ENCODE measurements at regions not wholly inside any gene's neighbourhood (a gene's known extent, or its start where the extent isn't known, plus 50 kb on each side); places are given as distances from the start of the nearest gene placed in this dataset.

DNA sequence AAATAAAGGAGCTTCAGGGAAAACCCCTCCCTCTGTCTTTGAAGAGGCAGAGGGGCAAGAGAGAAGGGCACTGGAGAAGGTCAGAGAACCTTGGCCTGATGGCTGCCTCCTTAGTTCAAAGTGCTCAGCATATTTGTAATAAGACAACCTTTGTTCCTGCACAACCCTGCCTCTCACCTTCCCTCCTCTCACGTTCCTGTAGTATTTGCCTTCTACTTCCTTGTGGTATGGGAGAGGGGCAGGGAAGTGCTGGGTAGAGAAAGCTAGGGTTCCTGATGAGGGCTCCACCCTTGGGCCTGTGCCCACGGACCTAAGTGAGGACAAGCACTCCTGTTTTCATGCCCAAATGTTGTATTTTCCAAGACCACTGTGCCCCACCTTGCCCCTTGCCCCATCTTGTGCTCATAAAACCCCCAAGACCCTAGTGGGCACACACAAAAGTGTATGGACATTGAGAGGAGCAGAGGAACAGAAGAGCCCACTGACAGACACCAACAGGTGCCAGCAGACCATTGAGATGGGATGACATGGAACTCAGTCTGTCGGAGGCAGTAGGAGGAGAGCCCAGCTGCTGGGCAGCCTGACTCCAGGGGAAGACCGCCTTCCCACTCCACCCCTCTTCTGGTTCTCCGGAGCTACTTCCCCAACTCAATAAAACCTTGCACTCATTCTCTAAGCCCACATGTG, 261.5 kb upstream of the CCDC196 start:
- no peak overlapping the region for H2AFZ ChIP-seq (ENCODE audit: control insufficient read depth, low read depth, low read length)
- intact Hi-C loops (cut with micrococcal nuclease; ENCODE audit: unreplicated experiment): no loop called here
- no peaks in the 10 kb centered on the region for H3K4me1 ChIP-seq (ENCODE audit: control insufficient read depth, insufficient read depth, low read length)
- H3K79me2 ChIP-seq (ENCODE audit: control insufficient read depth, insufficient read depth, low read length): no peaks in the 10 kb centered on the region
- H3K9ac ChIP-seq (ENCODE audit: control insufficient read depth, insufficient read depth, low read length): no peak overlapping the region
- H3K27me3 ChIP-seq (replicated peaks in 1 of 2; ENCODE audit: control insufficient read depth in 2 of 2, insufficient read depth in 2 of 2, low read length in 1 of 2): no peaks in the 10 kb centered on the region
- RAD21 ChIA-PET (ENCODE audit: unreplicated experiment): no interaction called here
- no peaks in the 10 kb centered on the region for H4K20me1 ChIP-seq (ENCODE audit: control insufficient read depth, insufficient read depth)
- no peak overlapping the region for H3K4me3 ChIP-seq
- no peak for FAIRE-seq
- no peak for ATAC-seq
- CTCF ChIA-PET: no interaction called here
- POLR2A ChIA-PET: no interaction called here
- H3K9me3 ChIP-seq (replicated peaks; ENCODE audit: control insufficient read depth, insufficient read depth, low read length): no peaks in the 10 kb centered on the region
- DNase-seq (ENCODE audit: low read depth, low spot score): no peak
- H3K27ac ChIP-seq (ENCODE audit: control insufficient read depth, insufficient read depth): no peak overlapping the region
- no peak overlapping the region for H3K4me2 ChIP-seq (ENCODE audit: control insufficient read depth, insufficient read depth)
- BruUV-seq (replicated peaks): no TSS peak
- SMC1A ChIA-PET (ENCODE audit: uncharacterized antibody, unreplicated experiment): no interaction called here
- TF ChIP-seq IRF4 (IDR thresholded peaks at IDR 0.05; ENCODE audit: low read depth, low read length): no peak
- no peak for TF ChIP-seq SUPT20H (IDR thresholded peaks at IDR 0.05; ENCODE audit: borderline replicate concordance, control insufficient read depth, low read depth, low read length)
- no peak for TF ChIP-seq CREM (IDR thresholded peaks at IDR 0.05; ENCODE audit: low read depth)
- TF ChIP-seq GABPA (IDR thresholded peaks at IDR 0.05; ENCODE audit: low read depth): no peak
- TF ChIP-seq ZNF217 (IDR thresholded peaks at IDR 0.05): no peak
- no peak for TF ChIP-seq SMARCA5 (IDR thresholded peaks at IDR 0.05)
- TF ChIP-seq ZNF274 (IDR thresholded peaks at IDR 0.05; ENCODE audit: insufficient read depth, insufficient read length): no peak
- TF ChIP-seq, protein P1, sequence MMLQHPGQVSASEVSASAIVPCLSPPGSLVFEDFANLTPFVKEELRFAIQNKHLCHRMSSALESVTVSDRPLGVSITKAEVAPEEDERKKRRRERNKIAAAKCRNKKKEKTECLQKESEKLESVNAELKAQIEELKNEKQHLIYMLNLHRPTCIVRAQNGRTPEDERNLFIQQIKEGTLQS (IDR thresholded peaks at IDR 0.05; ENCODE audit: borderline replicate concordance, extremely low read depth, low read depth, low read length): no peak
- TF ChIP-seq MEF2B (IDR thresholded peaks at IDR 0.05; ENCODE audit: partially characterized antibody, poor library complexity, severe bottlenecking): no peak
- TF ChIP-seq MTA3 (IDR thresholded peaks at IDR 0.05; ENCODE audit: borderline replicate concordance, low read length): no peak
- no peak for TF ChIP-seq HCFC1 (IDR thresholded peaks at IDR 0.05; ENCODE audit: low read length)
- no peak for TF ChIP-seq NR2F1 (conservative IDR thresholded peaks at IDR 0.05)
- TF ChIP-seq, protein P2, sequence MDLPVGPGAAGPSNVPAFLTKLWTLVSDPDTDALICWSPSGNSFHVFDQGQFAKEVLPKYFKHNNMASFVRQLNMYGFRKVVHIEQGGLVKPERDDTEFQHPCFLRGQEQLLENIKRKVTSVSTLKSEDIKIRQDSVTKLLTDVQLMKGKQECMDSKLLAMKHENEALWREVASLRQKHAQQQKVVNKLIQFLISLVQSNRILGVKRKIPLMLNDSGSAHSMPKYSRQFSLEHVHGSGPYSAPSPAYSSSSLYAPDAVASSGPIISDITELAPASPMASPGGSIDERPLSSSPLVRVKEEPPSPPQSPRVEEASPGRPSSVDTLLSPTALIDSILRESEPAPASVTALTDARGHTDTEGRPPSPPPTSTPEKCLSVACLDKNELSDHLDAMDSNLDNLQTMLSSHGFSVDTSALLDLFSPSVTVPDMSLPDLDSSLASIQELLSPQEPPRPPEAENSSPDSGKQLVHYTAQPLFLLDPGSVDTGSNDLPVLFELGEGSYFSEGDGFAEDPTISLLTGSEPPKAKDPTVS (IDR thresholded peaks at IDR 0.05; ENCODE audit: low read depth, low read length): no peak
- no peak for TF ChIP-seq MXI1 (IDR thresholded peaks at IDR 0.05; ENCODE audit: low read depth, low read length)
- TF ChIP-seq RAD51 (IDR thresholded peaks at IDR 0.05): no peak
- TF ChIP-seq ZSCAN29 (IDR thresholded peaks at IDR 0.05): no peak
- TF ChIP-seq, protein P3, sequence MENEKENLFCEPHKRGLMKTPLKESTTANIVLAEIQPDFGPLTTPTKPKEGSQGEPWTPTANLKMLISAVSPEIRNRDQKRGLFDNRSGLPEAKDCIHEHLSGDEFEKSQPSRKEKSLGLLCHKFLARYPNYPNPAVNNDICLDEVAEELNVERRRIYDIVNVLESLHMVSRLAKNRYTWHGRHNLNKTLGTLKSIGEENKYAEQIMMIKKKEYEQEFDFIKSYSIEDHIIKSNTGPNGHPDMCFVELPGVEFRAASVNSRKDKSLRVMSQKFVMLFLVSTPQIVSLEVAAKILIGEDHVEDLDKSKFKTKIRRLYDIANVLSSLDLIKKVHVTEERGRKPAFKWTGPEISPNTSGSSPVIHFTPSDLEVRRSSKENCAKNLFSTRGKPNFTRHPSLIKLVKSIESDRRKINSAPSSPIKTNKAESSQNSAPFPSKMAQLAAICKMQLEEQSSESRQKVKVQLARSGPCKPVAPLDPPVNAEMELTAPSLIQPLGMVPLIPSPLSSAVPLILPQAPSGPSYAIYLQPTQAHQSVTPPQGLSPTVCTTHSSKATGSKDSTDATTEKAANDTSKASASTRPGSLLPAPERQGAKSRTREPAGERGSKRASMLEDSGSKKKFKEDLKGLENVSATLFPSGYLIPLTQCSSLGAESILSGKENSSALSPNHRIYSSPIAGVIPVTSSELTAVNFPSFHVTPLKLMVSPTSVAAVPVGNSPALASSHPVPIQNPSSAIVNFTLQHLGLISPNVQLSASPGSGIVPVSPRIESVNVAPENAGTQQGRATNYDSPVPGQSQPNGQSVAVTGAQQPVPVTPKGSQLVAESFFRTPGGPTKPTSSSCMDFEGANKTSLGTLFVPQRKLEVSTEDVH (IDR thresholded peaks at IDR 0.05; ENCODE audit: low read depth, partially characterized antibody): no peak
- TF ChIP-seq, protein P4, sequence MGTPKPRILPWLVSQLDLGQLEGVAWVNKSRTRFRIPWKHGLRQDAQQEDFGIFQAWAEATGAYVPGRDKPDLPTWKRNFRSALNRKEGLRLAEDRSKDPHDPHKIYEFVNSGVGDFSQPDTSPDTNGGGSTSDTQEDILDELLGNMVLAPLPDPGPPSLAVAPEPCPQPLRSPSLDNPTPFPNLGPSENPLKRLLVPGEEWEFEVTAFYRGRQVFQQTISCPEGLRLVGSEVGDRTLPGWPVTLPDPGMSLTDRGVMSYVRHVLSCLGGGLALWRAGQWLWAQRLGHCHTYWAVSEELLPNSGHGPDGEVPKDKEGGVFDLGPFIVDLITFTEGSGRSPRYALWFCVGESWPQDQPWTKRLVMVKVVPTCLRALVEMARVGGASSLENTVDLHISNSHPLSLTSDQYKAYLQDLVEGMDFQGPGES (IDR thresholded peaks at IDR 0.05): no peak
- no peak for TF ChIP-seq CHD4 (IDR thresholded peaks at IDR 0.05)
- H3K36me3 ChIP-seq (ENCODE audit: control insufficient read depth in 2 of 2, insufficient read depth in 2 of 2, low read length in 1 of 2): no peaks in the 10 kb centered on the region
- WGBS (ENCODE audit: insufficient coverage, insufficient replicate concordance, low lambda C conversion rate, missing lambda C conversion rate): 14% methylated on average over 5 of the region's 5 CpGs
- in situ Hi-C loops (cut with MboI): no loop called here

All from GM12878 (cell line).